Uterus (tissue), 3 donors: ENCODE measurements at regions not wholly inside any gene's neighbourhood (a gene's known extent, or its start where the extent isn't known, plus 50 kb on each side); places are given as distances from the start of the nearest gene placed in this dataset.

Experiments
- DNase-seq, 2 donors: peaks; one replicate each; pipeline ENCODE4 v3.0.0-alpha.2; 2019 to 2020
- H3K27ac ChIP-seq, 2 donors: fragments of 200-600 bp; sonication (generic); 1 replicate in 1 of 2; 2 replicates in 1 of 2; pipeline ENCODE4 v1.5.1; 2016 to 2018
- H3K27me3 ChIP-seq, 2 donors: fragments of 200-600 bp; sonication (generic); one replicate each; pipeline ENCODE4 v1.5.1; 2018 to 2019; ENCODE audit warnings: control low read depth in 1 of 2
- H3K36me3 ChIP-seq, 2 donors: fragments of 200-600 bp; sonication (generic); one replicate each; pipeline ENCODE4 v1.5.1; 2019; ENCODE audit warnings: control low read depth in 1 of 2
- H3K4me1 ChIP-seq, 2 donors: fragments of 200-600 bp; sonication (generic); one replicate each; pipeline ENCODE4 v1.5.1; 2018 to 2019; ENCODE audit warnings: control low read depth in 1 of 2
- H3K4me3 ChIP-seq, 2 donors: fragments of 200-600 bp; sonication (generic); 1 replicate in 1 of 2; 2 replicates in 1 of 2; pipeline ENCODE4 v1.5.1; 2018 to 2019; ENCODE audit warnings: mild to moderate bottlenecking in 1 of 2
- H3K9me3 ChIP-seq, 2 donors: fragments of 200-600 bp; sonication (generic); one replicate each; pipeline ENCODE4 v1.5.1; 2019; ENCODE audit warnings: control low read depth in 1 of 2
- POLR2A ChIP-seq, 2 donors: fragments of 450-650 bp; IDR thresholded peaks; one replicate each; pipeline ENCODE4 v1.6.1; 2016; ENCODE audit warnings: antibody characterized with exemption in 2 of 2, mild to moderate bottlenecking in 1 of 2, moderate library complexity in 1 of 2
- intact Hi-C: fragments of 100-400 bp; cut with DNase I; formaldehyde crosslinking; loops from one replicate; pipeline ENCODE4 v1.15.1; 2023; ENCODE audit warnings: low total_unique reads
- TF ChIP-seq, protein P1 (sequence below), 4 experiments: fragments of 200-600 bp in 2 of 4; fragments of 450-650 bp in 2 of 4; sonication (generic) in 2 of 4; IDR thresholded peaks; one replicate each; pipeline ENCODE4 v1.5.1; 2016 to 2019; ENCODE audit warnings: antibody characterized with exemption in 4 of 4, mild to moderate bottlenecking in 2 of 4, moderate library complexity in 1 of 4
- donor health status: DM: yes; HTN: yes; CAD: no.

DNA sequence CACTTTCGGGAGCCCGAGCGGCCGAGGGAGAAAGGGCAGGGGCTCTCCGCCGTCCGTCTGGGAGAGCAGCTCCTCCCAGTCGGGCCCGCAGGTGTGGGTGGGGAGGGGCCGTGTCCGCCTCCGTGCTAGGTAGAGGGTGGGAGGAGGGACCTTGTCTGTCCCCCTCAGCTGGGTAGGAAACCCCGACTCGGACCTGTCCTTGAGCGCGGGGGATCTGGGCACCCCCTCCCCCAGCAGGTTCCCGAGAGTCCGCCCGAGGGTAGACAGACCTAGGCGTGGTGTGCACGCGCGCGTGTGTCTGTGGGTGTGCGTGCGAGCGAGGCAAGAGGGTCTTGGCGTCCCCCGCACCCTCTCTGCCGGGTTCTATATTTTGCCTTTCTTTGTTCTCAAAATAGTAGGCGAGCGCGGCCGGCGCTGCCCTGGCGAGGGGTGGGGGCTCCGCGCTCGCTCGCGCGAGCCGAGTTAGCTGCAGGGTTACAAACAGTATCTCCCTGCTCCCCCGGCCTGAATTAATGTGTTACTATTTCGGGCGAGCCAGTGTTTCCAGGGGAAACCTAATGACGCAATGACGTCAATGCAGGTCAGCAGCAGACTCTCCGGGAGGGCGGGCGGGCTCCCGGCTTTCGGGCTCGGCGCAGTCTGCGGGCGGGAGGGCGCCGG lies 73.9 kb upstream of the LEP start:
- Histone ChIP-seq H3K9me3 (no peaks in the 10 kb centered on the region), H3K36me3 (no peaks in the 10 kb centered on the region), H3K27ac (no peak overlapping the region), H3K27me3 (peaks cover 22% of the 10 kb centered on the region in 2 donors), H3K4me3 (peak overlapping the region; percentile 5 to 25), H3K4me1 (peaks cover 0 to 7% of the 10 kb centered on the region in 2 donors)
- DNase-seq: peak; percentile 30 to 51
- intact Hi-C loops: no loop called here
- TF ChIP-seq POLR2A (IDR thresholded peaks at IDR 0.05): peak in 1 of 2 donors; percentile 3
- TF ChIP-seq, protein P1, sequence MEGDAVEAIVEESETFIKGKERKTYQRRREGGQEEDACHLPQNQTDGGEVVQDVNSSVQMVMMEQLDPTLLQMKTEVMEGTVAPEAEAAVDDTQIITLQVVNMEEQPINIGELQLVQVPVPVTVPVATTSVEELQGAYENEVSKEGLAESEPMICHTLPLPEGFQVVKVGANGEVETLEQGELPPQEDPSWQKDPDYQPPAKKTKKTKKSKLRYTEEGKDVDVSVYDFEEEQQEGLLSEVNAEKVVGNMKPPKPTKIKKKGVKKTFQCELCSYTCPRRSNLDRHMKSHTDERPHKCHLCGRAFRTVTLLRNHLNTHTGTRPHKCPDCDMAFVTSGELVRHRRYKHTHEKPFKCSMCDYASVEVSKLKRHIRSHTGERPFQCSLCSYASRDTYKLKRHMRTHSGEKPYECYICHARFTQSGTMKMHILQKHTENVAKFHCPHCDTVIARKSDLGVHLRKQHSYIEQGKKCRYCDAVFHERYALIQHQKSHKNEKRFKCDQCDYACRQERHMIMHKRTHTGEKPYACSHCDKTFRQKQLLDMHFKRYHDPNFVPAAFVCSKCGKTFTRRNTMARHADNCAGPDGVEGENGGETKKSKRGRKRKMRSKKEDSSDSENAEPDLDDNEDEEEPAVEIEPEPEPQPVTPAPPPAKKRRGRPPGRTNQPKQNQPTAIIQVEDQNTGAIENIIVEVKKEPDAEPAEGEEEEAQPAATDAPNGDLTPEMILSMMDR (IDR thresholded peaks at IDR 0.05): no peak

DNA sequence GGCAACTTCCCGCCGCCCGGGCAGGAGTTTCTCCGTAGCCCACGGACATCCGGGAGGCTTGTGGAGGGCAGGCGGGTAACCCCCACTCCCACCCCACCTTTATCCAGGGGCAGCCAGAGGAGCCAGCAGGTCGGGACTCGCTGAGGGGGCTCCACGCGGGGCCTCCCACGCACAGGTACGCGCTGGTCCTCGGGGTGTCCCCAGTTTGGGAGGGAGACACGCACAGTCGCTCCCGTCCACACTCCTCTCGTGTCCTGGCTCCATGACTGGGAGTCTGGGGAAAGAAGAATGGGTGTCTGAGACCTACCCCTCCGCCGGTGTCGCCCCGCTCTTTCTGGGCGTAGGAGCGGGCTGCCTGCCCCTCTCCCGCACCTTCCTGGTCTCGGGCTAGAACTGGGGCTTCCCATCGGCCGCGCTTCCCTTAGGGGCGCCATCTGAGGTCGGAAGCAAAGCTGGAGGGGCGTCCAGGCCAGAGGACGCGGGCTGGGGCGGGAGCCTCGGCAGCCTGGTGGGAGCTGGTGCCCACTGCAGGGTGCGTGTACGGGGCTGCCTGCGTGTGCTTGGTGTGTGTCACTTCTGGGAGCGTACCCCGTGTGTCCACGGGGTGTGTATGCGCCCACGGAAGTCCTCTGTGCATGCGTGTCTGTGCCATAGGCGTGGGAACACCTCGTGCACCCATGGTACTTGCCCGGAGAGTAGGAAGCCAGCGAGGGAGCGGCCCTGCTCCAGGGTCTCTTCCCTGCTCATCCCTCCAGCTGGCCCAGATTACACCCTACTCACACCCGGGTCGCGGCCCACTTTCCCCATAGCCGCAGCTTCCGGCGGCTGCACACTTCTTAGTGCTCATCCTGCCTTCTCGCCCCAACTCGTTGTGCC lies 73.0 kb upstream of the LEP start:
- Histone ChIP-seq H3K27me3 (peaks cover 22% of the 10 kb centered on the region in 2 donors), H3K27ac (no peak overlapping the region), H3K4me1 (peaks cover 0 to 7% of the 10 kb centered on the region in 2 donors), H3K9me3 (no peaks in the 10 kb centered on the region), H3K4me3 (peak overlapping the region in 1 of 2 donors; percentile 25), H3K36me3 (no peaks in the 10 kb centered on the region)
- no peak for TF ChIP-seq POLR2A (IDR thresholded peaks at IDR 0.05)
- TF ChIP-seq, protein P1 (IDR thresholded peaks at IDR 0.05): no peak
- no peak for DNase-seq
- intact Hi-C loops: no loop called here

DNA sequence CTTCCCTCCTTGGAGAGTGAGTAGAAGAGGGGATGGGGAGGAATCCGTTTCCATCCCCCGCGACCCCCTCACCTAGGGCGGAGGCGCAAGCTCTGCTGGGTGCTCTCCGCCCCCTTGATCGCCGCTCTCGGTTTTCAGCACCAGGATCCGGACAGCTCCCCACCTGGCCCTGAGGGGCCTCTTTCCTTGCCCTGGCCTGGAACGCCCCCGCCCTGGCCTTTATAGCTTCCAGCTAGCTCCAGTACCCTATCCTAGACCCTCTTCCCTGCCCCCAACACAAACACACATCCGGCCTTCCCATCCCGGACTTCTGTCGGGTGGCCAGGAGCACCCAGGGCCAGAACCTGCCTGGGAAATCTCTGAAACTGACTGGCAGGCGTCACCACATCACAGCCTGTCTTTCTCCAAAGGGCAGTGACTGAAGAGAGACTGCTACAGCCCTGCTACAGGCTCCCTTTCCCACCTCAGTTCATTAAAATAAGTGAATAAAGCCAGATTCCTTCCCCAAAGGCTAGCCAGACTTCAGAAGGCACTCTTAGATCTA lies 72.3 kb upstream of the LEP start:
- H3K9me3 ChIP-seq: no peaks in the 10 kb centered on the region
- H3K4me3 ChIP-seq: no peak overlapping the region
- H3K4me1 ChIP-seq: peaks cover 0 to 7% of the 10 kb centered on the region in 2 donors
- H3K27ac ChIP-seq: no peak overlapping the region
- peaks cover 22% of the 10 kb centered on the region in 2 donors for H3K27me3 ChIP-seq
- no peak for TF ChIP-seq POLR2A (IDR thresholded peaks at IDR 0.05)
- TF ChIP-seq, protein P1 (IDR thresholded peaks at IDR 0.05): no peak
- intact Hi-C loops: no loop called here
- DNase-seq: no peak
- H3K36me3 ChIP-seq: no peaks in the 10 kb centered on the region

DNA sequence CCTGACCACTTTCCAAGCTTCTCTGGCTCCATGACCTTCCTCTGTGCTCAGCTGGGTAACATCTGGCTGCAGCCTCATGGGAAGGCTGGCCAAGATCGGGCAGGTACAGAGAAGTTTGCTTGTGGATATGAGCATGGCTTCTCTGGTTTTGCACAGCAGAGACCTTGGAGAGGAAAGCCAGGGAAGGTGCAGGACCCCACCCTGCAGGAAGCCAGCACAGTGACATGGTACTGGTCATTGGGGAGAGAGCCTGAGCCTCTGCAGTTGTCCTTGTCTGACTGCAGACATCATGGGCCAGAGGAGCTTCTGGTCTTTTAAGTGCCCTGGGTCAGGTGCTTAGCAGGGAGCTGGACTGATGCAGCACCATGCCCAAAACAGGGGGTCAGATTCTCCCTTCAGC lies 70.6 kb upstream of the LEP start:
- DNase-seq: no peak
- Histone ChIP-seq H3K27ac (no peak overlapping the region), H3K4me3 (no peak overlapping the region), H3K36me3 (no peaks in the 10 kb centered on the region), H3K4me1 (peaks cover 0 to 7% of the 10 kb centered on the region in 2 donors), H3K9me3 (no peaks in the 10 kb centered on the region), H3K27me3 (peaks cover 17 to 22% of the 10 kb centered on the region in 2 donors)
- intact Hi-C loops: no loop called here
- no peak for TF ChIP-seq POLR2A (IDR thresholded peaks at IDR 0.05)
- TF ChIP-seq, protein P1 (IDR thresholded peaks at IDR 0.05): no peak
